Cardiac fibroblast (primary cell): ENCODE measurements at regions not wholly inside any gene's neighbourhood (a gene's known extent, or its start where the extent isn't known, plus 50 kb on each side); places are given as distances from the start of the nearest gene placed in this dataset.

Experiments used
- DNase-seq, 2 donors: peaks; one replicate each; pipeline versions ENCODE4 v3.0.0 to v3.0.0-alpha.2; 2010; ENCODE audit warnings: low read depth in 2 of 2
- H3K4me3 ChIP-seq, 2 donors: replicated peaks in 1 of 2; 1 replicate in 1 of 2; 2 replicates in 1 of 2; pipeline ENCODE4 v1.5.1; 2011; ENCODE audit warnings: low read depth in 2 of 2, low read length in 2 of 2, mild to moderate bottlenecking in 2 of 2, moderate library complexity in 1 of 2
- CTCF ChIP-seq: IDR thresholded peaks from one replicate; pipeline ENCODE4 v1.5.1; 2011; ENCODE audit warnings: low read depth, mild to moderate bottlenecking, low read length, inconsistent platforms

- no peak for TF ChIP-seq CTCF
- DNase-seq: no peak
- H3K4me3 ChIP-seq: no peak overlapping the region
Observed at GRCh38 chr11:109586789-109587188, 164.8 kb downstream of the C11orf87 start.

GRCh38 chr11:109590782-109591181 is 168.8 kb downstream of the C11orf87 start:
- TF ChIP-seq CTCF: no peak
- DNase-seq: no peak
- no peak overlapping the region for H3K4me3 ChIP-seq

- no peak for DNase-seq
- no peak for TF ChIP-seq CTCF
Observed at GRCh38 chr11:109597336-109597735, 175.3 kb downstream of the C11orf87 start.

GRCh38 chr11:109604481-109605400 is 182.8 kb downstream of the C11orf87 start:
- no peak overlapping the region for H3K4me3 ChIP-seq
- DNase-seq: peak in 1 of 2 donors; percentile 23
- no peak for TF ChIP-seq CTCF

More at GRCh38 chr11:109597336-109597735, 175.3 kb downstream of the C11orf87 start:
- H3K4me3 ChIP-seq: no peak overlapping the region

- DNase-seq: no peak
- no peak for TF ChIP-seq CTCF
- no peak overlapping the region for H3K4me3 ChIP-seq
Observed at GRCh38 chr11:109606256-109606655, 184.3 kb downstream of the C11orf87 start.

- H3K4me3 ChIP-seq: no peak overlapping the region
- DNase-seq: no peak
- TF ChIP-seq CTCF: no peak
Observed at GRCh38 chr11:109609454-109610185, 187.6 kb downstream of the C11orf87 start.
